Naive thymus-derived CD4-positive, alpha-beta T cell (primary cell): ENCODE measurements at regions not wholly inside any gene's neighbourhood (a gene's known extent, or its start where the extent isn't known, plus 50 kb on each side); places are given as distances from the start of the nearest gene placed in this dataset.

Experiments
- ATAC-seq: fragments of 150-1000 bp; cut with Tn5 transposase; 2 replicates; pipeline ENCODE4 v1.10.0; 2021; ENCODE audit warnings: mild to moderate bottlenecking, moderate library complexity
- CTCF ChIA-PET: fragments of 350-600 bp; sonication (Branson Sonifier 250); formaldehyde crosslinking; loops from one replicate; lab custom pipeline; 2021; ENCODE audit warnings: antibody characterized with exemption; lab: Charles Lee
- POLR2A ChIA-PET: fragments of 350-600 bp; sonication (Branson Sonifier 250); formaldehyde crosslinking; loops from one replicate; lab custom pipeline; 2021; ENCODE audit warnings: antibody characterized with exemption, inconsistent platforms; lab: Charles Lee
- DNase-seq, 9 donors: peaks; one replicate each; pipeline versions ENCODE4 v3.0.0 to v3.0.0-alpha.2; 2020 to 2022; ENCODE audit warnings: mixed read lengths in 1 of 9
- H3K27ac ChIP-seq: one replicate; pipeline ENCODE4 v1.7.0; 2013; ENCODE audit warnings: mild to moderate bottlenecking, low read depth, low read length, moderate library complexity
- H3K27me3 ChIP-seq, 2 donors: one replicate each; pipeline ENCODE4 v1.7.0; 2013; ENCODE audit warnings: low read length in 2 of 2, mild to moderate bottlenecking in 2 of 2, moderate library complexity in 2 of 2; ENCODE audit not compliant: control insufficient read depth in 2 of 2, insufficient read depth in 2 of 2
- H3K36me3 ChIP-seq, 3 experiments: 1 replicate in 2 of 3; 2 replicates in 1 of 3; pipeline ENCODE4 v1.7.0; 2013; ENCODE audit warnings: low read length in 3 of 3, mild to moderate bottlenecking in 3 of 3, moderate library complexity in 1 of 3; ENCODE audit not compliant: insufficient read depth in 3 of 3, control insufficient read depth in 2 of 3
- H3K4me1 ChIP-seq, 2 donors: one replicate each; pipeline ENCODE4 v1.7.0; 2013; ENCODE audit warnings: low read length in 2 of 2, mild to moderate bottlenecking in 2 of 2, moderate library complexity in 1 of 2; ENCODE audit not compliant: control insufficient read depth in 2 of 2, insufficient read depth in 2 of 2
- H3K4me3 ChIP-seq: 2 replicates; pipeline ENCODE4 v1.7.0; 2013; ENCODE audit warnings: mild to moderate bottlenecking, low read length
- H3K9me3 ChIP-seq, 3 experiments: 1 replicate in 2 of 3; 2 replicates in 1 of 3; pipeline ENCODE4 v1.7.0; 2013; ENCODE audit warnings: low read length in 3 of 3; ENCODE audit not compliant: control insufficient read depth in 2 of 3
- H3K27ac Mint-ChIP-seq, 9 donors: one replicate each; pipeline ENCODE4 v1.8.0; 2020 to 2022; ENCODE audit warnings: mixed read lengths in 9 of 9, mild to moderate bottlenecking in 8 of 9, moderate library complexity in 5 of 9, inconsistent platforms in 2 of 9
- H3K27me3 Mint-ChIP-seq, 5 donors: one replicate each; pipeline ENCODE4 v1.8.0; 2021 to 2022; ENCODE audit warnings: mixed read lengths in 5 of 5, mild to moderate bottlenecking in 1 of 5
- H3K36me3 Mint-ChIP-seq, 5 donors: one replicate each; pipeline ENCODE4 v1.8.0; 2020 to 2022; ENCODE audit warnings: mixed read lengths in 5 of 5, mild to moderate bottlenecking in 3 of 5, inconsistent platforms in 1 of 5
- H3K4me1 Mint-ChIP-seq, 7 donors: one replicate each; pipeline ENCODE4 v1.8.0; 2020 to 2022; ENCODE audit warnings: mixed read lengths in 7 of 7, mild to moderate bottlenecking in 3 of 7, inconsistent platforms in 1 of 7
- H3K4me3 Mint-ChIP-seq, 10 donors: one replicate each; pipeline ENCODE4 v1.8.0; 2020 to 2022; ENCODE audit warnings: mild to moderate bottlenecking in 10 of 10, mixed read lengths in 10 of 10, moderate library complexity in 6 of 10, inconsistent platforms in 2 of 10
- H3K9me3 Mint-ChIP-seq, 11 donors: one replicate each; pipeline ENCODE4 v1.8.0; 2020 to 2022; ENCODE audit warnings: mixed read lengths in 11 of 11, mild to moderate bottlenecking in 4 of 11, inconsistent platforms in 1 of 11, moderate library complexity in 1 of 11
- intact Hi-C, 2 donors: fragments of 100-400 bp; cut with micrococcal nuclease; formaldehyde crosslinking; loops; one replicate each; pipeline ENCODE4 v1.15.1; 2023

GRCh38 chr2:234789556-234790325, 162.1 kb upstream of the SH3BP4 start:
- H3K27ac Mint-ChIP-seq: no peak overlapping the region
- Histone ChIP-seq H3K4me3 (no peak overlapping the region), H3K27me3 (no peaks in the 10 kb centered on the region), H3K4me1 (no peaks in the 10 kb centered on the region), H3K36me3 (no peaks in the 10 kb centered on the region), H3K9me3 (no peaks in the 10 kb centered on the region), H3K27ac (no peak overlapping the region)
- DNase-seq (no peak), ATAC-seq (no peak)
- peaks cover 0 to 20% (median 16%) of the 10 kb centered on the region in 5 donors for H3K27me3 Mint-ChIP-seq
- peaks cover 0 to 4% (median 0%) of the 10 kb centered on the region in 11 donors for H3K9me3 Mint-ChIP-seq
- ChIA-PET POLR2A (no interaction called here), CTCF (no interaction called here)
- H3K4me1 Mint-ChIP-seq: no peaks in the 10 kb centered on the region
- intact Hi-C loops: no loop called here
- H3K4me3 Mint-ChIP-seq: no peak overlapping the region
- no peaks in the 10 kb centered on the region for H3K36me3 Mint-ChIP-seq

- CTCF ChIA-PET: no interaction called here
- ATAC-seq: no peak
- H3K27ac Mint-ChIP-seq: no peak overlapping the region
- Histone ChIP-seq H3K27me3 (no peaks in the 10 kb centered on the region), H3K4me1 (no peaks in the 10 kb centered on the region), H3K4me3 (no peak overlapping the region), H3K36me3 (no peaks in the 10 kb centered on the region), H3K27ac (no peak overlapping the region), H3K9me3 (peaks cover 0 to 4% (median 0%) of the 10 kb centered on the region in 3 experiments)
- intact Hi-C loops: no loop called here
- peaks cover 0 to 7% (median 0%) of the 10 kb centered on the region in 5 donors for H3K36me3 Mint-ChIP-seq
- DNase-seq: no peak
- H3K9me3 Mint-ChIP-seq: peaks cover 6 to 12% (median 6%) of the 10 kb centered on the region in 11 donors
- POLR2A ChIA-PET: no interaction called here
- H3K4me1 Mint-ChIP-seq: no peaks in the 10 kb centered on the region
- peaks cover 0 to 23% (median 19%) of the 10 kb centered on the region in 5 donors for H3K27me3 Mint-ChIP-seq
- no peak overlapping the region for H3K4me3 Mint-ChIP-seq
Observed at GRCh38 chr2:234788841-234789240, 163.0 kb upstream of the SH3BP4 start.

GRCh38 chr2:234788381-234788780, 163.4 kb upstream of the SH3BP4 start:
- no peak overlapping the region for H3K27ac Mint-ChIP-seq
- H3K27me3 ChIP-seq: no peaks in the 10 kb centered on the region
- H3K9me3 Mint-ChIP-seq: peaks cover 9 to 17% (median 11%) of the 10 kb centered on the region in 11 donors
- H3K9me3 ChIP-seq: peaks cover 0 to 8% (median 0%) of the 10 kb centered on the region in 3 experiments
- H3K4me1 Mint-ChIP-seq: no peaks in the 10 kb centered on the region
- no peak for ATAC-seq
- H3K4me1 ChIP-seq: no peaks in the 10 kb centered on the region
- peaks cover 0 to 24% (median 22%) of the 10 kb centered on the region in 5 donors for H3K27me3 Mint-ChIP-seq
- DNase-seq: no peak
- peaks cover 0 to 12% (median 0%) of the 10 kb centered on the region in 5 donors for H3K36me3 Mint-ChIP-seq
- POLR2A ChIA-PET: no interaction called here
- no peak overlapping the region for H3K4me3 Mint-ChIP-seq
- no peak overlapping the region for H3K27ac ChIP-seq
- intact Hi-C loops: no loop called here
- H3K36me3 ChIP-seq: no peaks in the 10 kb centered on the region
- CTCF ChIA-PET: no interaction called here
- no peak overlapping the region for H3K4me3 ChIP-seq

DNA sequence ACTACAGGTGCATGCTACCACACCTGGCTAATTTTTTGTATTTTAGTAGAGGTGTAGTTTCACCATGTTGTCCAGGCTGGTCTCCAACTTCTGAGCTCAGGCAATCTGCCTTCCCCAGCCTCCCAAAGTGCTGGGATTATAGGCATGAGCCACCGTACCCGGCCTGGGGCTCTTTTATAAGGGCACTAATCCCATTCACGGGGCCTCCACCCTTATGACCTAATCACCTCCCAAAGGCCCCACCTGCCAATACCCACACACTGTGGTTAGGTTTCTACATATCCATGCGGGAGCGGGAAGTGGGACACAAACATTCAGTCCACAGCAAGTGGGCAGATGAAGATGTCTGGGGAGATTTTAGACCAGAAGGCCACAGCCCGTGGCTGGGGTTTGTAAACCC, 164.7 kb upstream of the SH3BP4 start:
- no peak overlapping the region for H3K27ac ChIP-seq
- POLR2A ChIA-PET: no interaction called here
- no peak for DNase-seq
- Mint-ChIP-seq H3K27me3 (peaks cover 0 to 31% (median 23%) of the 10 kb centered on the region in 5 donors), H3K4me1 (no peaks in the 10 kb centered on the region), H3K4me3 (no peak overlapping the region), H3K9me3 (peaks cover 12 to 29% (median 18%) of the 10 kb centered on the region in 11 donors), H3K27ac (no peak overlapping the region), H3K36me3 (peaks cover 0 to 15% (median 3%) of the 10 kb centered on the region in 5 donors)
- H3K9me3 ChIP-seq: peaks cover 0 to 16% (median 0%) of the 10 kb centered on the region in 3 experiments
- CTCF ChIA-PET: no interaction called here
- H3K4me3 ChIP-seq: no peak overlapping the region
- H3K4me1 ChIP-seq: no peaks in the 10 kb centered on the region
- H3K36me3 ChIP-seq: no peaks in the 10 kb centered on the region
- ATAC-seq: no peak
- H3K27me3 ChIP-seq: no peaks in the 10 kb centered on the region
- intact Hi-C loops: no loop called here

- CTCF ChIA-PET: no interaction called here
- Mint-ChIP-seq H3K36me3 (no peaks in the 10 kb centered on the region), H3K4me3 (no peak overlapping the region), H3K27ac (no peak overlapping the region), H3K9me3 (peaks cover 0 to 10% (median 0%) of the 10 kb centered on the region in 11 donors), H3K4me1 (no peaks in the 10 kb centered on the region), H3K27me3 (peaks cover 0 to 42% (median 26%) of the 10 kb centered on the region in 5 donors)
- H3K9me3 ChIP-seq: no peaks in the 10 kb centered on the region
- no peaks in the 10 kb centered on the region for H3K36me3 ChIP-seq
- no peaks in the 10 kb centered on the region for H3K4me1 ChIP-seq
- intact Hi-C loops: no loop called here
- ATAC-seq: no peak
- no peak for DNase-seq
- H3K27me3 ChIP-seq: no peaks in the 10 kb centered on the region
- POLR2A ChIA-PET: no interaction called here
- no peak overlapping the region for H3K4me3 ChIP-seq
- H3K27ac ChIP-seq: no peak overlapping the region
Observed at GRCh38 chr2:234773764-234774409, 177.9 kb upstream of the SH3BP4 start.

DNA sequence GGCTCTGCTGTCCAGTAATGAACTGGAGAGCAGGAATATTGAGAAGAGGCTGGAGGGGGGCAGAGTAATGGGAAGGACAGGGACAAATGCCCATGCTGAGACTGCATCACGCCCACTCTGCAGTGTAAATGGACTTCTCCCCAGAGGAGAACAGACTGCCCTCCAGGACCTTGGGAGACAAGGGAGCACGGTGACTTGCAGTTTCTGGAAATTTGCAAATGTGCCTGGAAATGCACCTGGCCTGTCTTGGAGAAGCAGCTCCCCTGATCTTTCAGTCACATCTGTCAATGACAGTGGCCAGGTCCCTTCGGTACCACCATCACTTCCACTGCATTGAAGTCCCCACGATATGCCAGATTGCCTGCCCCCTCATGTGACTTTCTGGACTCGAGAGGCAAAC, 178.7 kb upstream of the SH3BP4 start:
- no peak for ATAC-seq
- H3K36me3 Mint-ChIP-seq: no peaks in the 10 kb centered on the region
- Histone ChIP-seq H3K4me1 (no peaks in the 10 kb centered on the region), H3K36me3 (no peaks in the 10 kb centered on the region), H3K4me3 (no peak overlapping the region), H3K27ac (no peak overlapping the region), H3K9me3 (no peaks in the 10 kb centered on the region), H3K27me3 (no peaks in the 10 kb centered on the region)
- ChIA-PET CTCF (no interaction called here), POLR2A (no interaction called here)
- H3K4me3 Mint-ChIP-seq: no peak overlapping the region
- no peaks in the 10 kb centered on the region for H3K4me1 Mint-ChIP-seq
- peaks cover 0 to 40% (median 26%) of the 10 kb centered on the region in 5 donors for H3K27me3 Mint-ChIP-seq
- H3K27ac Mint-ChIP-seq: no peak overlapping the region
- H3K9me3 Mint-ChIP-seq: peaks cover 0 to 4% (median 0%) of the 10 kb centered on the region in 11 donors
- intact Hi-C loops: no loop called here
- DNase-seq: no peak
